Fibroblast of pulmonary artery (primary cell): ENCODE measurements at regions not wholly inside any gene's neighbourhood (a gene's known extent, or its start where the extent isn't known, plus 50 kb on each side); places are given as distances from the start of the nearest gene placed in this dataset.

ENCODE experiments used
- DNase-seq: peaks from one replicate; pipeline ENCODE4 v3.0.0-alpha.2; 2010; ENCODE audit warnings: low read depth
- H3K4me3 ChIP-seq: replicated peaks from 2 replicates; pipeline ENCODE4 v1.5.1; 2011; ENCODE audit warnings: low read depth, mild to moderate bottlenecking, control low read depth, low read length, moderate library complexity
- TF ChIP-seq, protein P1 (sequence below): IDR thresholded peaks from 2 replicates; pipeline ENCODE4 v1.5.1; 2011; ENCODE audit warnings: mild to moderate bottlenecking, control low read depth, low read length, inconsistent platforms; ENCODE audit errors: missing control alignments

DNA sequence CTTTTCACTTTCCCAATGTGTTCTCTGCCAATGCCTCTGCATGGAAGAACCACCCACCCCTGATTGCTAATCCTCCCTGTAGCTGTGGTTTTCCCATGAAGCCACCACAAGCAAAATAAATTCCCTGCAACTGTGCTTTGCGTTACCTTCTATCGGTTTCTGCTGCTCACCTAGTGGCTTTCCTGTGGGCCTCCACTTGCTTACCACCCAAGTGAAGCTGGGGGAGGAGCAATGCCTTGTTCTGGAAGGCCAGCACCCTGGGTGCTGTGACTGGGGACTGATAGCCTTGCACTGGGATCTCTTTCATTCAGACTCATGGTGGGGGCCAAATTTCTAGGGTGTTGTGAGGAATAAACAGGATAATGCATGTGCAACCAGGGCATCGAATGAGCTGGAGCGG, 56.3 kb upstream of the GDNF start:
- H3K4me3 ChIP-seq: no peak overlapping the region
- TF ChIP-seq, protein P1, sequence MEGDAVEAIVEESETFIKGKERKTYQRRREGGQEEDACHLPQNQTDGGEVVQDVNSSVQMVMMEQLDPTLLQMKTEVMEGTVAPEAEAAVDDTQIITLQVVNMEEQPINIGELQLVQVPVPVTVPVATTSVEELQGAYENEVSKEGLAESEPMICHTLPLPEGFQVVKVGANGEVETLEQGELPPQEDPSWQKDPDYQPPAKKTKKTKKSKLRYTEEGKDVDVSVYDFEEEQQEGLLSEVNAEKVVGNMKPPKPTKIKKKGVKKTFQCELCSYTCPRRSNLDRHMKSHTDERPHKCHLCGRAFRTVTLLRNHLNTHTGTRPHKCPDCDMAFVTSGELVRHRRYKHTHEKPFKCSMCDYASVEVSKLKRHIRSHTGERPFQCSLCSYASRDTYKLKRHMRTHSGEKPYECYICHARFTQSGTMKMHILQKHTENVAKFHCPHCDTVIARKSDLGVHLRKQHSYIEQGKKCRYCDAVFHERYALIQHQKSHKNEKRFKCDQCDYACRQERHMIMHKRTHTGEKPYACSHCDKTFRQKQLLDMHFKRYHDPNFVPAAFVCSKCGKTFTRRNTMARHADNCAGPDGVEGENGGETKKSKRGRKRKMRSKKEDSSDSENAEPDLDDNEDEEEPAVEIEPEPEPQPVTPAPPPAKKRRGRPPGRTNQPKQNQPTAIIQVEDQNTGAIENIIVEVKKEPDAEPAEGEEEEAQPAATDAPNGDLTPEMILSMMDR: no peak
- no peak for DNase-seq

DNA sequence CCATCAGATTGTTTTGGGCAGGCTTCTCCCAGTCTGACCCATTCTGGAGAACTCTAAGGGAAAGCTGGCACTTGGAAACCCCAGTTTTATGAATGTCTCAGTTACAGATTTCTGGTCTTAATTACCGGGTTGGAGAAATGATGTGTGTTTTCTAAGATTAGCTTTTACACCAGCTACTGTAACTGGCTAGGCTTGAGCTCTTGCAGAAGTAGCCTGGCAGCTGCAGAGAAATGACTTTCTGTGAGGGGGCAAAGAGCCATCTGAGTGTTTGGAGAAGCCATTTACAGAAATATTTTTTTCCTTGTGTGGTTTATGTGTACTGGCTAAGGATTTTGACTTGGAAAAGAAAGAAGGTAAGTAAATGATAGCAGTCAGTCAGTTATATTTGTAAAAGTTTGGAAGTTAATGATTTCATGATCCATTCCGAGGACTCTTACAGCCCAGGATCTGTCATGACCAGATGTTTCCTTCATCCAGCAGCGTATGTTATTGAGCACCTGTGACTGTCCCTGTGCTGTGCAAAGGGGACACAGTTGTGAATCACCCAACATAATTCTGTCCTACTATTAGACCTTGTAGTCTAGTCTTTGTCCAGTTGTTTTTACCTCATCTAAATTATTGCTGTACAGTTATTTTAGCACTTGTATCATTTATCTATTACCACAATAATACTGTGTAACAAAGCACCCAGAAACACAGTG, 53.7 kb upstream of the GDNF start:
- TF ChIP-seq, protein P1: no peak
- no peak for DNase-seq
- H3K4me3 ChIP-seq: no peak overlapping the region

DNA sequence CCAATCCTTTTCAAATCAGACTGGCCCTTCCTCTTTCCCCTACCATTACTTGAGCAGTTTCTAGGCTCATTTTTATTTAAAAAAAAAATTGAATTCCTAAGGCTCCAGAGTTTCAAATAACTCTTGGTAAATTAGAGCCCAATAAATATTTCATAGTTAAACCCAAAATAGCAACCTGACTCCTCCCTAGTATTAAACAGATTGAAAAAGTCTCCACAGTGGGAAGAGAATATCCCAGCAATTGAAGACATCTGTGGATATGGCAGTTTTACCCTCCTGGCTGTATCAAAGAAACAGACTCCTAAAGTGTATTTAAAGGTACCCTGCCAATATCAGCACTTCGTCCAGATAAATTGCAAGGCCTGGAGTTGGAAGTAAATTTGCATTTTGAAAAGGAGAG, 52.7 kb upstream of the GDNF start:
- H3K4me3 ChIP-seq: no peak overlapping the region
- no peak for DNase-seq
- TF ChIP-seq, protein P1: no peak

DNA sequence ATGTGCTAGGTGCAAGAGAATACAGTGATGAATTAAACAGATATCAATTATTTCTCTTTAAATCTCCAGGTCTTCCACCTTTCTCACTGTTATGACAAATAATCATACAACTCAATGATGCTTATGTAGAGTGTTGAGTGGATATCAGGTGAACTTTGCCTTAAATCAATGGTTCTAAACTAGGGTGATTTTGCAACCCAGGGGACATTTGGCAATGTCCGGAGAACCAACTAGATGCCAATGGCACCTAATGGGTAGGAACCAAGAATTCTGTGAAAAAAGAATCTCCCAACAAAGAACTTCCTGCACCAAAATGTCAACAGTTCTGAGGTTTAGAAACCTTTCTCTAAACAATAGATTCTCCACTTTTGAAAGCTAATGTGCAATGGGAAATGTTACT, 52.0 kb upstream of the GDNF start:
- no peak overlapping the region for H3K4me3 ChIP-seq
- TF ChIP-seq, protein P1: no peak
- no peak for DNase-seq

DNA sequence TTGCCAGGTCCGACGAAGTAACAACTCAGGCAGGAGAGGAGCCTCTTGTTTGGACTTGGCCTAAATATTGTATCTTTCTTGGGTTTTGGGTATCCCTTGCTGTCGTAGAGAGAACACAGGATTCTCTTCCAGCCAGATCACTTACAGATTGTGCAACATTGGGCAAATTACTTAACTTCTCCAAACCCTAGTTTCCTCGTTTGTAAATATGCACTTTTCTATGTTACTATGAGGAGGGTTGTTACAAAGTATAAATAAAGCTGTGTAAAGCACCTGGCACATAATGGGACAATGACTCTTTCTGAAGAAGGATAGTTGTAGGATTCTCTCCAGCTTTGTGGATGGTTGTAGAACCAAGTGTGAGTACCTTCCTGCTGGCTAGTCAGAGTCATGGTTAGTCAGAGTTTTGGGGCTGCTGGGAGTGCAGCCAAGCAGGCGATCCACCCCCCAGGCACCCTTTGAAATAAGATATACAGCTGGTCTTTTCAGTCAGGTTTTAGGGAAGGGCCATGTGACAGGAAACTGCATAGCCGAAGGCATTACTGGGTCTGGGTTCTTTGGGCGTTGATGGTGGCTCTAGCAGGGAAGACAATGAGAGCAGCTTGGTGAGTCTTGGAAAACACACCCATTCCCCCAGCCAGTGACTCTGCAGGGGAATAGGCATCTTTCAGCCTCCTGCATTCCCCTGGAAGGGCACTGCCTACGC, 49.9 kb upstream of the GDNF start:
- H3K4me3 ChIP-seq: no peak overlapping the region
- TF ChIP-seq, protein P1: no peak
- DNase-seq: no peak
